ENCODE measurements at regions not wholly inside any gene's neighbourhood (a gene's known extent, or its start where the extent isn't known, plus 50 kb on each side); places are given as distances from the start of the nearest gene placed in this dataset.

- TF ChIP-seq RAD21 (IDR thresholded peaks at IDR 0.05; ENCODE audit: insufficient read depth, low read depth, low read length), result 0 out of 2 replicates have a peak, but pooled peaks have one; percentile 8
- TF ChIP-seq KAT2A (conservative IDR thresholded peaks at IDR 0.05; ENCODE audit: control insufficient read depth, low read depth, low read length), result no peak
- no peak for TF ChIP-seq GATAD2B (conservative IDR thresholded peaks at IDR 0.05; ENCODE audit: low read depth)
- TF ChIP-seq, protein P1, sequence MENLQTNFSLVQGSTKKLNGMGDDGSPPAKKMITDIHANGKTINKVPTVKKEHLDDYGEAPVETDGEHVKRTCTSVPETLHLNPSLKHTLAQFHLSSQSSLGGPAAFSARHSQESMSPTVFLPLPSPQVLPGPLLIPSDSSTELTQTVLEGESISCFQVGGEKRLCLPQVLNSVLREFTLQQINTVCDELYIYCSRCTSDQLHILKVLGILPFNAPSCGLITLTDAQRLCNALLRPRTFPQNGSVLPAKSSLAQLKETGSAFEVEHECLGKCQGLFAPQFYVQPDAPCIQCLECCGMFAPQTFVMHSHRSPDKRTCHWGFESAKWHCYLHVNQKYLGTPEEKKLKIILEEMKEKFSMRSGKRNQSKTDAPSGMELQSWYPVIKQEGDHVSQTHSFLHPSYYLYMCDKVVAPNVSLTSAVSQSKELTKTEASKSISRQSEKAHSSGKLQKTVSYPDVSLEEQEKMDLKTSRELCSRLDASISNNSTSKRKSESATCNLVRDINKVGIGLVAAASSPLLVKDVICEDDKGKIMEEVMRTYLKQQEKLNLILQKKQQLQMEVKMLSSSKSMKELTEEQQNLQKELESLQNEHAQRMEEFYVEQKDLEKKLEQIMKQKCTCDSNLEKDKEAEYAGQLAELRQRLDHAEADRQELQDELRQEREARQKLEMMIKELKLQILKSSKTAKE (IDR thresholded peaks at IDR 0.05; ENCODE audit: low read depth, poor library complexity, severe bottlenecking), result peak; percentile 86
- TF ChIP-seq, protein P2, sequence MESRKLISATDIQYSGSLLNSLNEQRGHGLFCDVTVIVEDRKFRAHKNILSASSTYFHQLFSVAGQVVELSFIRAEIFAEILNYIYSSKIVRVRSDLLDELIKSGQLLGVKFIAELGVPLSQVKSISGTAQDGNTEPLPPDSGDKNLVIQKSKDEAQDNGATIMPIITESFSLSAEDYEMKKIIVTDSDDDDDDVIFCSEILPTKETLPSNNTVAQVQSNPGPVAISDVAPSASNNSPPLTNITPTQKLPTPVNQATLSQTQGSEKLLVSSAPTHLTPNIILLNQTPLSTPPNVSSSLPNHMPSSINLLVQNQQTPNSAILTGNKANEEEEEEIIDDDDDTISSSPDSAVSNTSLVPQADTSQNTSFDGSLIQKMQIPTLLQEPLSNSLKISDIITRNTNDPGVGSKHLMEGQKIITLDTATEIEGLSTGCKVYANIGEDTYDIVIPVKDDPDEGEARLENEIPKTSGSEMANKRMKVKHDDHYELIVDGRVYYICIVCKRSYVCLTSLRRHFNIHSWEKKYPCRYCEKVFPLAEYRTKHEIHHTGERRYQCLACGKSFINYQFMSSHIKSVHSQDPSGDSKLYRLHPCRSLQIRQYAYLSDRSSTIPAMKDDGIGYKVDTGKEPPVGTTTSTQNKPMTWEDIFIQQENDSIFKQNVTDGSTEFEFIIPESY (IDR thresholded peaks at IDR 0.05), result no peak
- TF ChIP-seq RELB (IDR thresholded peaks at IDR 0.05; ENCODE audit: low read depth), result no peak
- TF ChIP-seq ATF7 (IDR thresholded peaks at IDR 0.05; ENCODE audit: low read depth), result 0 out of 2 replicates have a peak, but pooled peaks have one; percentile 23
- no peak for TF ChIP-seq HCFC1 (IDR thresholded peaks at IDR 0.05; ENCODE audit: low read length)
- peak; percentile 64; the same call in 1 of the 2 replicates for TF ChIP-seq CBFB (IDR thresholded peaks at IDR 0.05; ENCODE audit: low read depth)
- peak; percentile 80; the same call in 1 of the 2 replicates for TF ChIP-seq TCF12 (IDR thresholded peaks at IDR 0.05; ENCODE audit: low read depth, low read length)
- no peak for TF ChIP-seq KDM1A (IDR thresholded peaks at IDR 0.05; ENCODE audit: borderline replicate concordance)
- TF ChIP-seq PML (IDR thresholded peaks at IDR 0.05; ENCODE audit: low read length), result peak; percentile 88
- TF ChIP-seq MTA2 (IDR thresholded peaks at IDR 0.05; ENCODE audit: low read depth), result peak; percentile 66
- TF ChIP-seq TBL1XR1 (IDR thresholded peaks at IDR 0.05; ENCODE audit: low read depth, low read length), result peak; percentile 87
- no peak for TF ChIP-seq ATF3 (IDR thresholded peaks at IDR 0.05; ENCODE audit: borderline replicate concordance, extremely low read depth, low read depth, low read length)
- peak; percentile 48; the same call in 1 of the 2 replicates for TF ChIP-seq POLR2A (IDR thresholded peaks at IDR 0.05; ENCODE audit: low read depth, low read length)
- no peak for TF ChIP-seq WRNIP1 (IDR thresholded peaks at IDR 0.05; ENCODE audit: borderline replicate concordance, low read depth, low read length)
- peak; percentile 98 for TF ChIP-seq JUNB (IDR thresholded peaks at IDR 0.05)
- TF ChIP-seq USF1 (IDR thresholded peaks at IDR 0.05; ENCODE audit: borderline replicate concordance, extremely low read length, insufficient read depth, low read depth, low read length), result no peak
- TF ChIP-seq EGR1 (IDR thresholded peaks at IDR 0.05; ENCODE audit: borderline replicate concordance in 1 of 2, low read depth in 2 of 2, low read length in 2 of 2), result 0 out of 3 replicates have a peak, but pooled peaks of 1 of the 2 experiments have one; percentile 16
- no peak for TF ChIP-seq CHD1 (IDR thresholded peaks at IDR 0.05; ENCODE audit: low read depth, low read length)
- 0 out of 2 replicates have a peak, but pooled peaks have one; percentile 52 for TF ChIP-seq TAF1 (IDR thresholded peaks at IDR 0.05; ENCODE audit: borderline replicate concordance, low read depth, low read length)
- peak; percentile 35 for TF ChIP-seq MEF2B (IDR thresholded peaks at IDR 0.05; ENCODE audit: partially characterized antibody, poor library complexity, severe bottlenecking)
- TF ChIP-seq POLR2AphosphoS5 (IDR thresholded peaks at IDR 0.05; ENCODE audit: low read length), result peak; percentile 33; the same call in 1 of the 2 replicates
- TF ChIP-seq SUPT20H (IDR thresholded peaks at IDR 0.05; ENCODE audit: borderline replicate concordance, control insufficient read depth, low read depth, low read length), result no peak
- TF ChIP-seq TCF3 (IDR thresholded peaks at IDR 0.05; ENCODE audit: borderline replicate concordance, insufficient read depth, low read depth, low read length), result peak; percentile 84; the same call in 1 of the 2 replicates
Measured at GRCh38 chr12:25054783-25055144, 105.9 kb upstream of the BCAT1 start (continued).
